GM12872 (cell line): ENCODE measurements at regions not wholly inside any gene's neighbourhood (a gene's known extent, or its start where the extent isn't known, plus 50 kb on each side); places are given as distances from the start of the nearest gene placed in this dataset.

ENCODE experiments used
- TF ChIP-seq, protein P1 (sequence below): IDR thresholded peaks from 3 replicates; pipeline ENCODE4 v1.5.1; 2011; ENCODE audit warnings: low read depth, mild to moderate bottlenecking, low read length, moderate library complexity; ENCODE audit not compliant: insufficient read depth

DNA sequence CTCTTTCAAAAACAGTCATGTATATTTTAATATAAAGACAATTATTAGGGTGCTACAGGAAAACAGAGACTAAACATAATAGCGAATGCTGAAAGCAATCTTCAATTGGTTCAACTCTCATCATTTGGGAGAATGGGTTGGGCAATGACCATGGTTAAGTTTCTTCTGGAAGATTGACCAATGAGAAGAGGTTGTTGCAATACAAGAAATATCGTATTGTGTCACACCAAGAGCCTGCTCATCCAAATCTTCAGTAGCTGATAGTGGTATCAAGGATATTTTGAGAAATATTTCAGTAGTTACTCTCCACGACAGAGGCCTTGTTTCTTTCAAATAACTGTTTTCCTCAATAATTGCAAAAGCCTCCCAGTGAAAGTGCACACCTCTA lies 83.0 kb upstream of the FNDC3A start:
- TF ChIP-seq, protein P1, sequence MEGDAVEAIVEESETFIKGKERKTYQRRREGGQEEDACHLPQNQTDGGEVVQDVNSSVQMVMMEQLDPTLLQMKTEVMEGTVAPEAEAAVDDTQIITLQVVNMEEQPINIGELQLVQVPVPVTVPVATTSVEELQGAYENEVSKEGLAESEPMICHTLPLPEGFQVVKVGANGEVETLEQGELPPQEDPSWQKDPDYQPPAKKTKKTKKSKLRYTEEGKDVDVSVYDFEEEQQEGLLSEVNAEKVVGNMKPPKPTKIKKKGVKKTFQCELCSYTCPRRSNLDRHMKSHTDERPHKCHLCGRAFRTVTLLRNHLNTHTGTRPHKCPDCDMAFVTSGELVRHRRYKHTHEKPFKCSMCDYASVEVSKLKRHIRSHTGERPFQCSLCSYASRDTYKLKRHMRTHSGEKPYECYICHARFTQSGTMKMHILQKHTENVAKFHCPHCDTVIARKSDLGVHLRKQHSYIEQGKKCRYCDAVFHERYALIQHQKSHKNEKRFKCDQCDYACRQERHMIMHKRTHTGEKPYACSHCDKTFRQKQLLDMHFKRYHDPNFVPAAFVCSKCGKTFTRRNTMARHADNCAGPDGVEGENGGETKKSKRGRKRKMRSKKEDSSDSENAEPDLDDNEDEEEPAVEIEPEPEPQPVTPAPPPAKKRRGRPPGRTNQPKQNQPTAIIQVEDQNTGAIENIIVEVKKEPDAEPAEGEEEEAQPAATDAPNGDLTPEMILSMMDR: no peak

DNA sequence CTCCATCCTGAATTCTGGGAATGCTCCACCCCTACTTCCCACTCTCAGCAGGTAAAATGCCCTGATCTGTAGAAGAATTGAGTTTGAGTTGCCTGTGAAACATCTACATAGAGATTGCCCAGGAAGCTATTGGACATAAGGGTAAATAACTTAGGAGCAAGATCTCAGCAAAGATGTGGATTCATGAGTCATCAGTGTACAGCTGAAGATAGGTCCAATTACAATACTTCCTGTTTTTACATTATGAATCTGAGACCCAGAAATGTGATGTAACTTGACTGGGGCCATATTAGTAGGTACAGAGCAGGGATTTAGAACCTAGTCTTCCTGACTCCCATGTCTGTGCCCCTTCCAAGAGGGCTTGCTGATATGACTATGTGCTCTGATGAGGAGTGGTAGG lies 79.4 kb upstream of the FNDC3A start:
- TF ChIP-seq, protein P1: no peak

DNA sequence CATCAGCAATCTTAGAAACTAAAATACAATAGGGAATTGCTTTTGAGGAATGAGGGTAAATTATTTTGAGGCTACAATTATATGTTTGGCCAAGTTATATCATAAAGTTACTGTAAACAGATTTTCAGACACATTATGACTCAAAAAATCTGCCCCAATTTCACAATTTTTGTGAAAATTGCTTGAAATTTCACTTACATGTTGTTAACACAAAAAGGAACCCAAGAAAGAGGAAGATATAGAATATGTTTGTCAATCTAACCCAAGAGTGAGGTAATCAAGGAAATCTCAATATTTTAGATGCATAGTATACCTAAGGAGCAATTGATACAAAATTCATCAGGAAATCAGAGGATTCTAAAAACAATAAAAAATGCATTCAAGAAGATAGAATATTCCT lies 73.9 kb upstream of the FNDC3A start:
- TF ChIP-seq, protein P1: no peak

DNA sequence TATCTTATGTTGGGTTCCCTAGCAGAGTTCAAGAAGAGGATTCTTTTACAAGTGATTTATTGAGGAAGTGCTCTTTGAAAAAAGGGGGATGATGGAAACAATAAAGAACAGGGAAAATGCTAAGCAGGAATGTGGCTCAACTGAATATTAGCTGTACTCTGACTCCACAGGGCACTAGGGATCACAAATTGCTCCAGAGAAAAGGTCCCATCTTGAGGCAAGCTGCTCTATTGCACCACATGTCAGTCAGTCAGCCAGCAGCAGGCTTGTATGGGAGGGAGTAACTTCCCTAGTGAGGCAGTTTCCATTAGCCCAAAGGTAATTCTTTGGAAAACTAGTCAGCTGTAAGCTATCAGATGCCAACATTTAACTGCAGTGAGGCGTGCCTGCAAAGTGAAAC lies 73.3 kb upstream of the FNDC3A start:
- TF ChIP-seq, protein P1: no peak

DNA sequence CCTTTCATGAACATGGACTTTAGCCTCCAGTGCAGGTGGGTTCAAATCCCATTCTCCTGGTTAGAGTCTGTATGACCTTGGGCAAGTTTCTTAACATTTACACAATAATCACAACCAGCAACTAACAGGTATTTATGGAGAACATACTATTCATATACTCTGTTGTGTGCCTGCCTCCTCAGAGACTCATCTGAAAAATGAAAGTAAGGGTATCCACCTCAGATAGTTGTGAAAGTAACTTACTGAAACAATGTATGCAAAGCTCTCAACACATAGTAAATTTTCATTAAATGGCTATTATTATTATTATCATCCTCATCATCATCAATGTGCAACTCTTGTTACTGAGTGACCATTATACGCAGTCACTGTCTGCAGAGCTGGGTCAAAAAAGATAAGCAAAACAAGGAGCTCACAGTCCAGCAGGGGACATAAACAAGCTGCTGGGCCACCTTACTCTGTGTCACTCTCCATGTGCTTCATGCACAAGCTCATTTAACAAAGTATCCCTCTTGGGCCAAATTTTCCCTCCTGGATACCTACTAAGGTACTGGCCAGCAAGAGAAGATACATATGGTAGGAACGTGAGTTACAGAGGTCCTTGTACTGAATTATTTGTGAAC lies 70.9 kb upstream of the FNDC3A start:
- TF ChIP-seq, protein P1: no peak

DNA sequence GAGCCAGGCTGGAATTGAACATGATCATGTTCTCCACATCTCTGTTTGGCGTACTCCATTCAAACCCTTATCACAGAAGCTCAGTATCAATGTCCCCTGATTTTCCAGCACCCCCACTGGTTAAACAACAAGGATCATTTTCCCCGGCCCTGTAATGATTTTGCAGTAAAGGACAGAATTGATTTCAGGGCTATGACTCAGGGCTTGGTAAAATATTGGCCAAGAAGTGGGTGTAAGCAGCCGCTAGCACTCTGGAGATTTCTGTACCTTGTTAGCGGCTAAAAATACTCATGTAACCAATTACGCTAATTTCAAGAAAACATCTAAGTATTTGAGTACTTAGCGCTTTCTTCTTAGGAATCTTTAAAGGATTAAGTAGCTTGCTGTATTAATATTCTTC lies 69.5 kb upstream of the FNDC3A start:
- TF ChIP-seq, protein P1: no peak

DNA sequence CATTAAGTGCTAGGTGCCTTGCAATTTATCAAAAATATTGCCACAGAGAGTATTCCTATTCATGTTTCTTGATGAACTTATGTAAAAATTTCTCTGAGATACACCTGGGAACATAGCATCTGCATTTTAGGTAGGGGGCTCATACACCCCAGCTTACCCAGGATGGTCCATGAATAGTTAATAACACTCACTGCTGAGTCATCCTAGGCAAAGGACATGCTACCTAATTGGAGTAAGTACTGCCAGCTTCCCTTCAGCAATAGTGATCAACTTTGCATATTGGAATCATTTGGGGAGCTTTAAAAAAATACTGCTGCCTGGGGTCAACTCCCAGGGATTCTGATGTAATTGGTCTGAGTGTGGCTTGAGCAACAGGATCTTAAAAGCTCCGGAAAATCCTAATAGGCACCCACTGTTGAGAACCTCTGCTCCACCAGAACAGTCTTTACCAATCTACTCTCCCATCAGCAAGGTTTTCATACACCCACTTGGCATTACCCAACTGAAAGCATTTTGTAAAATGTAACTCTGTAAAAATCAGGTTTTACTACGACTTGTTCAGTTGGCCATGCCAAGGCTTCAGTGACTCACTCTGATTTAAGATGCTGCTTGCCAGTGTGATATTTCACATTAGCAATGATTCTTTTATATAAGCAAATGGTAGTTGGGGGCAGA lies 67.2 kb upstream of the FNDC3A start:
- TF ChIP-seq, protein P1: no peak
